Kidney (tissue), 13 donors: ENCODE measurements at regions not wholly inside any gene's neighbourhood (a gene's known extent, or its start where the extent isn't known, plus 50 kb on each side); places are given as distances from the start of the nearest gene placed in this dataset.

Experiments used
- DNase-seq, 5 donors: peaks; one replicate each; pipeline ENCODE4 v3.0.0-alpha.2; 2013 to 2020
- FAIRE-seq: peaks from 2 replicates; lab custom pipeline; 2012; peaks lifted over from hg19 to GRCh38; lab: Jason Lieb, UNC
- H3K27ac ChIP-seq, 2 donors: one replicate each; pipeline ENCODE4 v1.7.0; 2013; ENCODE audit warnings: low read depth in 2 of 2, low read length in 2 of 2, inconsistent platforms in 1 of 2
- H3K27me3 ChIP-seq: one replicate; pipeline ENCODE4 v1.7.1; 2013; ENCODE audit warnings: low read length, inconsistent platforms; ENCODE audit not compliant: control insufficient read depth, insufficient read depth
- H3K36me3 ChIP-seq, 3 donors: one replicate each; pipeline versions ENCODE4 v1.7.0 to v1.7.1; 2013; ENCODE audit warnings: low read length in 3 of 3, control low read depth in 1 of 3, inconsistent platforms in 1 of 3; ENCODE audit not compliant: insufficient read depth in 3 of 3, control insufficient read depth in 2 of 3
- H3K4me1 ChIP-seq, 3 donors: one replicate each; pipeline versions ENCODE4 v1.7.0 to v1.7.1; 2013; ENCODE audit warnings: low read length in 3 of 3, inconsistent platforms in 1 of 3, low read depth in 1 of 3; ENCODE audit not compliant: control insufficient read depth in 2 of 3, insufficient read depth in 2 of 3
- H3K4me3 ChIP-seq, 3 donors: one replicate each; pipeline versions ENCODE4 v1.7.0 to v1.8.1; 2013; ENCODE audit warnings: low read length in 3 of 3, control low read depth in 1 of 3, inconsistent platforms in 1 of 3
- H3K9ac ChIP-seq, 3 donors: one replicate each; pipeline versions ENCODE4 v1.7.0 to v1.7.1; 2013; ENCODE audit warnings: low read length in 3 of 3, control low read depth in 1 of 3, inconsistent platforms in 1 of 3
- H3K9me3 ChIP-seq, 3 donors: one replicate each; pipeline versions ENCODE4 v1.7.0 to v1.7.1; 2013; ENCODE audit warnings: low read length in 3 of 3, control low read depth in 1 of 3, inconsistent platforms in 1 of 3; ENCODE audit not compliant: control insufficient read depth in 2 of 3, insufficient read depth in 1 of 3
- intact Hi-C: fragments of 100-400 bp; cut with DNase I; formaldehyde crosslinking; loops from one replicate; pipeline ENCODE4 v1.11.1; 2022
- TF ChIP-seq, protein P1 (sequence below): IDR thresholded peaks from 3 replicates; pipeline ENCODE4 v1.5.1; 2012; ENCODE audit warnings: mild to moderate bottlenecking, moderate library complexity, borderline replicate concordance; ENCODE audit not compliant: insufficient read depth; ENCODE audit errors: extremely low read depth
- donor health status: control.
- donor health status: control.
- donor health status: control.
- donor health status: control.
- donor health status: control.
- donor health status: DM: yes; HTN: yes; CAD: no.
- donor health status: Normal renal cell carcinoma (clear cell type).

DNA sequence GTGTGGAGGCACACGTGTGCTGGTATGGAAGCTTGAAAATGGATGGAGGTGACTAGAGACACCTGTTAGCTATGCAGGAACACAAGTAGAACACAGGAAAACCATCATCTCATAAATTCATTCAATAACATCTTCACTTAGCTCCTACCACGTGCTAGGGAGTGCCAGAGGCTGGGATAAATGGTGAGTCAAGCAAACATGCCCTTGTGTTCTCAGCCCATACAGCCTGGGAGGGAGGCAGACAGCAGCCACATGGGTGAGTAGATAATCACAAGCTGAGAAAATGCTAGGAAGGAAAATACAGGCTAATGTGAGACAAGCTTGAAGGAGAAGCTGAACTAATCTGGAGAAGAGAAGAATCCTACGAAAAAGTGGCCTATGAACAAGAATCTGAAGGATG, 468.0 kb upstream of the ZMIZ1 start:
- H3K27ac ChIP-seq = no peak overlapping the region
- TF ChIP-seq, protein P1, sequence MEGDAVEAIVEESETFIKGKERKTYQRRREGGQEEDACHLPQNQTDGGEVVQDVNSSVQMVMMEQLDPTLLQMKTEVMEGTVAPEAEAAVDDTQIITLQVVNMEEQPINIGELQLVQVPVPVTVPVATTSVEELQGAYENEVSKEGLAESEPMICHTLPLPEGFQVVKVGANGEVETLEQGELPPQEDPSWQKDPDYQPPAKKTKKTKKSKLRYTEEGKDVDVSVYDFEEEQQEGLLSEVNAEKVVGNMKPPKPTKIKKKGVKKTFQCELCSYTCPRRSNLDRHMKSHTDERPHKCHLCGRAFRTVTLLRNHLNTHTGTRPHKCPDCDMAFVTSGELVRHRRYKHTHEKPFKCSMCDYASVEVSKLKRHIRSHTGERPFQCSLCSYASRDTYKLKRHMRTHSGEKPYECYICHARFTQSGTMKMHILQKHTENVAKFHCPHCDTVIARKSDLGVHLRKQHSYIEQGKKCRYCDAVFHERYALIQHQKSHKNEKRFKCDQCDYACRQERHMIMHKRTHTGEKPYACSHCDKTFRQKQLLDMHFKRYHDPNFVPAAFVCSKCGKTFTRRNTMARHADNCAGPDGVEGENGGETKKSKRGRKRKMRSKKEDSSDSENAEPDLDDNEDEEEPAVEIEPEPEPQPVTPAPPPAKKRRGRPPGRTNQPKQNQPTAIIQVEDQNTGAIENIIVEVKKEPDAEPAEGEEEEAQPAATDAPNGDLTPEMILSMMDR = no peak
- H3K9ac ChIP-seq = no peak overlapping the region
- FAIRE-seq = no peak
- DNase-seq = peak in 1 of 5 donors; percentile 15
- H3K36me3 ChIP-seq = no peaks in the 10 kb centered on the region
- H3K4me1 ChIP-seq = no peaks in the 10 kb centered on the region
- H3K4me3 ChIP-seq = no peak overlapping the region
- H3K27me3 ChIP-seq = no peaks in the 10 kb centered on the region
- intact Hi-C loops = no loop called here
- H3K9me3 ChIP-seq = no peaks in the 10 kb centered on the region

DNA sequence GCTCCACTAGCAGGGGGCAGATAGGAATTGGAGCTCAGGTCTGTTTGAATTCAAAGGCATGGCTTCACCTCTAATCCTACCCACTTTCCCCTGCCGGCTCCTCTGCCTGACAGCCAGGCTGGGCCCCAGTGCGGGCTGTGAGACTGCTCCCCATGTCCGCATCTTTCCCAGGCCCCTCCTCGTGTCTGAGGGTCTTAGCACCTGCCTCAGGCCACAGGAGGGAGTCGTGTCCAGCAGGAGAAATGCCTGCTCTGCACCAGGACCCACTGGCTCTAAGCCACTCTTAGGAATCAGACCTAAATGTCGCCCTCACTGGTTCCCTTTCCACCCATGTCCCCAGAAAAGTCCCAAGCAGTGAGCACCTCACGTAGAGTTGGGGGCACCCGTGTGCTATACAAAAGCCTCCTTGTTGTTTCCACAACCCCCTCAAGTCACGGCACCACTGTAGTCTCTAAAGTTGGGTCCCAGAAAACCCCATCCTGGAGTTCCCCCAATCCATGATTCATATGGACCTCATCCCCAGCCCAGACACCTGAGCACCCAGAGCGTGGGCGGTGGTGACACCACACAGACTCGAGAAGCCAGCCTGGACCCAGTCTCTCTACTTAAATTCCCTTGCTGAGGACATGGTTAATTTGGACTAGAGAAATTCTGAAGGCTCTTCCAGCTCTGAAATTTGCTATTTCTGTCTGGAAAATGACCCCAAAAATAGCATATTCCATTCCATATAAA, 466.4 kb upstream of the ZMIZ1 start:
- H3K27me3 ChIP-seq = no peaks in the 10 kb centered on the region
- H3K27ac ChIP-seq = no peak overlapping the region
- FAIRE-seq (no peak), DNase-seq (peak in 1 of 5 donors; percentile 19)
- no peak overlapping the region for H3K9ac ChIP-seq
- H3K9me3 ChIP-seq = no peaks in the 10 kb centered on the region
- H3K4me3 ChIP-seq = no peak overlapping the region
- intact Hi-C loops = no loop called here
- H3K36me3 ChIP-seq = no peaks in the 10 kb centered on the region
- TF ChIP-seq, protein P1 = no peak
- no peaks in the 10 kb centered on the region for H3K4me1 ChIP-seq

DNA sequence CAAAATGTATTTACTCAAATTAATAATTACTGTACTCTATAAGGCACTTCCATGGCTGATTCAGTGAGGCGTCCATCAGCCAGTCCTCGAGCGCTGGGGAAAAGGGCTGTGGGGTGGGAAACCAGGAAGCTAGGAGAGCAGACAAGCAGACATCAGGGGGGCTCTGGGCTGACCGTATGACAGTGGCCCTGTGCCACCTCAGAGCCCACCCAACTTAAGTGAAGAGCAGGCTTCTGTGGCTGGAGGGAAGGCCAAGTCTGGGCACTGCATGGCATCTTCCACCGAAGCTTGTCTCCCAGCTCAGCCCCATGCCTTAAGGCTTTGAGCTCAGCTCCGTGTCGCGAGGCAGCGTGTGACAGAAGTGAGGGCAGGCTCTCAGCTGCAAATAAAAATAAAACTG, 464.5 kb upstream of the ZMIZ1 start:
- DNase-seq (peak in 1 of 5 donors; percentile 19), FAIRE-seq (no peak)
- no peak overlapping the region for H3K27ac ChIP-seq
- peaks cover 0 to 3% (median 0%) of the 10 kb centered on the region in 3 donors for H3K9me3 ChIP-seq
- no peaks in the 10 kb centered on the region for H3K27me3 ChIP-seq
- no peaks in the 10 kb centered on the region for H3K36me3 ChIP-seq
- intact Hi-C loops = no loop called here
- H3K4me1 ChIP-seq = no peaks in the 10 kb centered on the region
- TF ChIP-seq, protein P1 = no peak
- no peak overlapping the region for H3K9ac ChIP-seq
- H3K4me3 ChIP-seq = no peak overlapping the region
